HG02981 (cell line): ENCODE measurements at regions not wholly inside any gene's neighbourhood (a gene's known extent, or its start where the extent isn't known, plus 50 kb on each side); places are given as distances from the start of the nearest gene placed in this dataset.

Source experiments
- ATAC-seq: cut with Tn5 transposase; IDR thresholded peaks from one replicate; pipeline ENCODE4 v1.9.1; 2021; ENCODE audit warnings: mild to moderate bottlenecking, moderate library complexity; ENCODE audit not compliant: unreplicated experiment

DNA sequence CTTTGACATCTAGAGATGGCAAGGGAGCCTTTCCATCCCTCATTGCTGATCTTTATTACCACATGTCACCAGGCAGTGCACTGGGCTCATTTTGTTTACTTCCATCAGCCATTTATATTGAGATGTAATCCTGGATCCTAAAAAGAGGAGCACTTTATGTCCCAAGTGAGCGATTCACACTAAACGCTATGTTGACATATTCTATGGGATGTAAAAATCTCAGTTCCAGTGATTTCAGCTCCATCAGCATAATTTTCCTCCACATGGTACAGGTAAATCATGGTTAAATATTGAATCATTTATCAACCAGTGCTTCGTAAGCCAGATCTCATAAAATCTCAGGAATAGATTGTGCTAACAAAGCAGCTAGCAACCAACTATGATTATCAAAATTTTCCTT is 634.8 kb upstream of the PLXNA2 start:
- ATAC-seq = no peak

DNA sequence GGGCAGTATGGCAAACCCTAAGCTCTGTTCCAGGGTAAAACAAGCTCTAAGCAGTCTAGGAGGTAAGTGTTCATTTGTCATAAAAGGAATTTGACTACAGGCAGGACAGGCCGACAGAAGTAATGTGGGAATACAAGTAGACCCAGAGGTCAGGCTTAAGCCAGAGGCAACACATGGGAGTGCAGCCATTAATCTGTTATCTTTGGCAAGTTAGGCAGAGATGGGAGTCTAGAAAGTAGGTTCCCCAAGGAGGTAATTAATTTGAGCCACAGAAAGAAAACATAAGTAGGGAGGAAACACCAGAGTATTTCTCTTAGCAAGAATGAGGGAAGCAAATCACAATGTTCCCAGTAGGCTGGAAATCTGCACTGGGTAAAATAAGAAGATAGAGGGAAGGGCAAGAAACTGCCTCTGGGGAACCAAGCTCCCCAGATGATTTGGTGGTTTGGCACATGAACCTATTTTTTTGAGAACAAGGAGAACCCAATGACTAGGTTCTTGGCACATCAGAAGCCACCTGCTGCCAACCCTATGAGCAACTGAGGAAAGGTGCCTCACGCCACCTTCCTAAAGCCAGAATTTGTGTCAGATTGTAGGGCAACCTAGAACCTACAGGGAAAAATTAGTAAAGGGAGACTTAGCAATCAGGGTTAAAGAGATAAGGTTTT is 636.4 kb upstream of the PLXNA2 start:
- no peak for ATAC-seq

GRCh38 chr1:208885060-208885459 is 640.9 kb upstream of the PLXNA2 start:
- ATAC-seq = no peak

GRCh38 chr1:208885650-208886049 is 641.5 kb upstream of the PLXNA2 start:
- no peak for ATAC-seq

GRCh38 chr1:208888376-208888775 is 644.2 kb upstream of the PLXNA2 start:
- ATAC-seq = no peak

- no peak for ATAC-seq
Observed at GRCh38 chr1:208892147-208892546, 648.0 kb upstream of the PLXNA2 start.

DNA sequence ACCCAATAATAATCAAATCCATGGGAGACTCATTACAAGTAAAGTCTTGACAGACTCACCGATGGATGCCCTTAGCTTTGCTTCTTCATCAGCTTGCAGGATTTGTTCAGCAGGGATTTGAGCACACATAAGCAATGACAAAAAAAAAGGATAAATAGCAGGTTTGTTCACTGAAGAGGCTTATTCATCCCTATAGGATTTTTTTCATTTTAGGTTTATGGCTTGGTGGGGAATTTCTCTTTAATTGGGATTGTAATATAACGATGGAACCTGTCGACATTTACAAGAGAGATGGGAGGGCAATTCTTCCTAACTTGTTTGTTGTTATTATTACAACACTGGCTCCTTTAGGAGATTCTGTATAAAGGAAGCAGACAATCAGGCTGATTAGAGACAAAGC is 649.1 kb upstream of the PLXNA2 start:
- no peak for ATAC-seq

- no peak for ATAC-seq
Observed at GRCh38 chr1:208895181-208895580, 651.0 kb upstream of the PLXNA2 start.

DNA sequence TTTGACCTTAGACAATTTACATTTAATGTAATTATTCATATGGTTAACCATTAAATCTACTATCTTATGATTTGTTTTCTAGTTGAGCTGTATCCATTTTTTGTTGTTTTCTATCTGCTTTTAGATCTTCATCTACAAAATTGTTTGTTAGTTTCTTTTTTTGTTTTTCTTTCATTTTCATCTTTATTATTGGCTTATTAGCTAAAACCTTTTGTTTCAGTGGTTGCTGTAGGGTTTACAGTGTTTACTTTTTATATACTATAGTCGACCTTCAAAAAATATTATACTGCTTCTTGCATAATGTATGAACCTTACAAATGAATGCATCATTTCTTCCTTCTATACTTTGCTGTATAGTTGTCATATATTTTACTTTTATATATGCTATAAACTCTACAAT is 651.6 kb upstream of the PLXNA2 start:
- no peak for ATAC-seq

DNA sequence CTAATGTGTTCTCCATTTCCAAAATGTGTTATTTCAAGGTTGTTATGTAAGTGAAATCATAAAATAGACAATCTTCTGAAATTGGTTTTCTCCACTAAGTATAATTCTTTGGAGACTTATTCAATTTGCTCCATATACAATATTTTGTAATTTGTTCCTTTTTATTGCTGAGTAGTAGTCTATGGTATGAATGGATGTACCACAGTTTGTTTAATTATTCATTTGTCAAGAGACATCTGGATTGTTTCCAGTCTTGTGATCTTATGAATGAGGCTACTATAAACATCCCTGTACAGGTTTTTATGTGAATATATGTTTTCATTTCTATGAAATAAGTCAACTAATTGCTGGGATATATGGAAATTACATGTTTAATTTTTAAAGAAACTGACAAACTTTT is 652.6 kb upstream of the PLXNA2 start:
- no peak for ATAC-seq

- ATAC-seq = no peak
Observed at GRCh38 chr1:208899438-208899837, 655.3 kb upstream of the PLXNA2 start.

DNA sequence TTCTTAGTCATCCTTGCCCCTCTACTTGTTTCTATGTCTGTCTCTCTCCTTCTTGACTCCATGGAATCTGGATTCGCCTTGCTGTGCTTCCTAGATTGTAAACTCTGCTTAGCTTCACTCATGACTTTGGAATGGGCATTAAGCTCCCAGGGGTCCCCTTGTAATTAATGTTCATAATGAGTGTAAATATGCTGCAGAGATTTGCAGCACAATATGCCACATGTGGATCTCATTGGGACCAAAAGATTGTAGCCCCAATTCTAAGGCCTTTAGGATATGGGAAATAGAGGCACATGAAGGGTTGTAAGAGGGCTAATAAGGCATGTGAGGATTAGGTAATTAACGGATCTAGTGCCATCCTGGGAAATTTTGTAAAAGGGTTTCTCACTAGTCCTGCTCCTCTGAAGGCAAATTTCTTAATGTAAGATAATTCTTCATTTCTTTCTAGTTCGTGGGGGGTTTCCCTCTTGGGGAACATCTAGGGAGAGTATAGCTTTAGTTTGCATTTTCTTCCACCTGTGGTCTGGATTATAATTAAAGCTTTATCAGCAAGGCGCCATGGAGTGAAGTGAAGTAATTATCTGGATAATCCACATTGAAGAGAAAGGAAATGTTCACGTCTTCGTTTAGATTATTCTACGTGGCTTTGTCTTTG is 659.2 kb upstream of the PLXNA2 start:
- no peak for ATAC-seq

- ATAC-seq = no peak
Observed at GRCh38 chr1:208907790-208908189, 663.6 kb upstream of the PLXNA2 start.

GRCh38 chr1:208909011-208909984 is 665.1 kb upstream of the PLXNA2 start:
- no peak for ATAC-seq

DNA sequence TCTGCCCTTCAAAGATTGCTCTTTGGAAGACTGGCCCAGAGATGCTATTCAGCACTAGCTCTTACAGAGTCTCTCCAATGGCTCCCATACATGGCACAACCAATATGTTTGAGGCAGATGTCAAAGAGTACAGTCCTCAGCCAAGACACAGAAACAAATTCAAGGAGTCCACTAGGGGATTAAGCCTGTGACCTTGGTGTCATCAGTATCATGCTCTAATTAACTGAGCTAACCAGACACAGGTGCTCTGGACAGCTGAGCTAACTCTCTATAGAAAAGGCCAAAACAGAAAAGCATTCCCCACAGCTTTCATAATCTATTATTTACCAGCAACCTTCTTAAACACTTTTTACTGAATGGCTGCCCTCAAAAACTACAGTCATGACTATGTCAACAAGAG is 666.0 kb upstream of the PLXNA2 start:
- no peak for ATAC-seq

- no peak for ATAC-seq
Observed at GRCh38 chr1:208917281-208917680, 666.2 kb upstream of the CAMK1G start.

- ATAC-seq = no peak
Observed at GRCh38 chr1:208917723-208918122, 665.8 kb upstream of the CAMK1G start.

- ATAC-seq = no peak
Observed at GRCh38 chr1:208918160-208918559, 665.4 kb upstream of the CAMK1G start.

DNA sequence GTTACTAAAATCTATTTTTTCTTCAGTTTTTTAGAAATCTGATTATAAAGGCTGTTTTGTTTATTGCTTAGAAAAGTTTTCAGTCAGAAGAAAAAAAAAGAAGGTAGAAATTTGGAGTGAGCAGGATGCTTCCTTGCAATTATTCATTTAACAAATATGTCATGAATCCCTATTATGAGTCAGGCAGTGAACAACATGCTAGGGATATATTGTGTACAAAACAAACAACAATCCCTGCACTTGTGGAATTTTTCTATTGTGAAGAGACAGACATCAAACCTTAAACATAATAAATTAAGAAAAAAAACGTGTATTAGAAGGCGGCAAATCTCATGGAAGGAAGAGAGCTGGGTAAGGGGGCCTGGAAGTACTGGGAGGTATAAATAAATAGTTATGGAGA is 664.1 kb upstream of the CAMK1G start:
- no peak for ATAC-seq

- ATAC-seq = no peak
Observed at GRCh38 chr1:208921259-208921658, 662.3 kb upstream of the CAMK1G start.

GRCh38 chr1:208923456-208923855 is 660.1 kb upstream of the CAMK1G start:
- ATAC-seq = no peak
